GM21576 (cell line): ENCODE measurements at regions not wholly inside any gene's neighbourhood (a gene's known extent, or its start where the extent isn't known, plus 50 kb on each side); places are given as distances from the start of the nearest gene placed in this dataset.

Source experiments
- ATAC-seq: cut with Tn5 transposase; IDR thresholded peaks from one replicate; pipeline ENCODE4 v1.9.1; 2021; ENCODE audit warnings: mild to moderate bottlenecking, moderate library complexity; ENCODE audit not compliant: unreplicated experiment

DNA sequence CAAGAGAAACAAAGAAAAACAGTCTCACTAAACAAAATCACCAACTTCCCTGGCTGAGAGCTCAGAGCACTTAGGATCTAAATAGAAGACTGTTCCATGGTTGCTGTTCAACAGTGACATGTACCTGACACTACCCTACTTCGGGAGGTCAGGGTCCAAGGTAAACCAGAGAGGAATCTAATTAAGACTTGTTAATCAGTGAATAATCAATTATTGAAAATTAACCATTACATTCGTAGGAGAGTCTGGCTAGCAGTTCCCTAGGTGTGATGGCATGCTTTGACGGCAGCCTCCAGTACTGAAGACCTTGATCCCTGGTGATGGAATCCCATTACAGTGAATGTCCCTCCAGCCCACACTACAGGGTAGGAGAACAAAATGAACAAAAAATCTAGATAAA, 154.0 kb upstream of the AFDN start:
- no peak for ATAC-seq

DNA sequence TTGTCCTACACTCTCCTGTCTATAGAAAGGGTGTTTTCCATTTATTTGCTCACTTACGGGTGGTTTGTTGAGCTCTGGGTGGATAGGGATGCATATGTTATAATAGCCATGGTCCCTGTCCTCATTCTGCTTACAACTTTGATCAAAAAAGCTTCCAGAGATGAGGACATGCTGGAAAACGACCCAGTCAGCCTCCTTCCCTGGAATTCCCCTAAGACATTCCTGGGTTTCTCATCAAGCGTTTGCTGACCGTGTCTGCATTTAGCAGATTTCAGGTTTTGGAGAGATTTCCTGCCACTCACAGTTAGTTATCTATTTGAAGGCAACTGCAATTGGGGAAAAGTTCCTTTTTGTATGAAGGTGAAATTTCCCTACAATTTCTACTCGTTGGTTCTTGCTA, 152.8 kb upstream of the AFDN start:
- ATAC-seq: no peak

DNA sequence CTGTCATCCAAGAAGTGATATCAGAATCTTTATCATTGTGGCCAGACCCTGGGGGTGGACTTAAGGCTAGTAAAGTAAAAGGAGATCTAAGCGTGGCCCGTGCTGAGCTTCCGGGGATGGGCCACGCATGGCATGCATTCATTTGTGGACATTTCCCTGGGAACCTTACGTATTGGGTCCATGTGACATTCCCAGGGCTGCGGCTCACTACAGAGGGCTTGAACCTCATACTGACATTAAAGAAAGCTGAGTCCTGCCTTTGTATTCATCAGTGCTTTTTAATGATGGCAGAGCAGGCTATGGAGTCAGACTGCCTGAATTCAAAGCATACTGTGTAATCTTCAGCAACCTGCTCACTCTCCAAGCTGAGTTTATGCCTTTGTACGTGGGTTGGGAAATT, 152.2 kb upstream of the AFDN start:
- ATAC-seq: no peak

DNA sequence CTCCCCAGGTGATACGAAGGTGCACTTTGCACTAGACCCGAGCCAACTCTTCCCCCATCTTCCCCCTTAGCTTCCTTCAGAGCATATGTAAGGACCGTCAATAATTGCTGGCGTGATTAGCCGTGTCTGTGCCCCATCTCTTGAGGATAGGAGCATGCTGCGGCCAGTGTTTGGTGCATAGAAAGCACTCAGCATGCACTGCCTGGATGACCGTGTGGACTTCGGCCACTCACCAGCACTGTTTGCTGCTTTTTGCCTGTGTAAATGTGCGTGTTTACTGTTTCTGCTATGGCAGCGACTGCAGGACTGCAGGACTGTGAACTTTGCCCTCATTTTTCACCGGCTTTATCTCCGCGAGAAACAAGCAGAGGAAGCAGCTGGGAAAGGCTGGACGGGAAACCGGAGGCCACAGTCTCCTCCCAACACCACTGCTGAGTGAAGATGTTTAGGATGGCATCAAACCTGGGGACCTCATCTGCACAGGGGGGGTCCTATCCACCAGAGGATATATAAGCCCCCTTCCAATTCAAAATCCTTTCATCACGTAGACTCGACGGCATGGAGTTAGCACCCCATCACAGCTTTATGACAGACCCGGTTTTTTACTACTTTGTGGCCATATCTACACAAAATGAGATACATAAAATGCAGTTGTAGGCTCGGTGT, 150.6 kb upstream of the AFDN start:
- no peak for ATAC-seq

DNA sequence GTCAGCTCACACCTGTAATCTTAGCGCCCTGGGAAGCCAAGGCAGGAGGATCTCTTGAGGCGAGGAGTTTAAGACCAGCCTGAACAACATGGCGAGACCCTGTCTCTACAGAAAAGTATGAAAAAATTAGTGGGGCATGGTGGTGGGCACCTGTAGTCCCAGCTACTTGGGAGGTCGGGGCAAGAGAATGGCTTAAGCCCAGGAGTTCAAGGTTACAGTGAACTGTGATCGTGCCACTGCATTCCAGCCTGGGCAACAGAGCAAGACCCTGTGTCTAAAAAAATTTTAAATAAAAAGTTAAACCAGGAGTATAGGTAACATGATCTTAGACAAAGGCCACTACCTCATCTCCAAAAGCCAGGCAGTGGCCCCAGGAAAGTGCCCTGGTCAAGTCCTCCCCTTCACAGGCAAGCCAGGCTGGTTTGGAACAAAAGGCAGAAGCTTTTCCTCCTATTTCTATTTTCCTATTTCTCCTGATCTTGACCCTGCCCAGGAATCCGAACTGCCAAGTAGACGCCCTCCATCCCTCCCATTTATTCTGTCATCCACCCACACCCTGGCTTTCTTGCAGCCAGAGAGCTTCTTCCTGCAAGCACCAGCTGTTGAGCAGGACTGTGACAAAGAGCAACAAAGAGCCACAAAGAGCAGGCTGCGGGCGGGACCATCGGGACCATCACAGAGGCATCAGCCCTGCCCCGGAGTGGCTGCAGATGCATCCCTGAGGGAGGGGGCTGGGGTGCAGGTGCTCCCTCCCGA, 149.9 kb upstream of the AFDN start:
- no peak for ATAC-seq

DNA sequence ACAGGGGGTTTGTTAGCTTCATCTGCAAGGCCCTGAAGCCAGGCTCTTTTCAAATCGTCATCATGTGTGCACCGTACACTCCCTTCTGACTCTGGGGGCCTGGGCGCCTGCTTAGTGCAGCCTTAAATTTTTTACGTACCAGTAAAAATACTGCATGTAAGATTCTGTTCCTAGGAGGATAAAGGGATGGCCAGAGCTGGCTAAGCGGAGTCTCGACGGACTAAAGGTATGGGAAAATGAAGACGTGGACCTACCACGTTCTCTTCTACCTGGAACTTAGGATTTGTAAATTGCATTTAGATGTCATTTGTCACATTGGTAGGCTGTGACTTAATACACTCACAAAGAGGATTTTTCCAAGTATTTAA, 149.3 kb upstream of the AFDN start:
- no peak for ATAC-seq

DNA sequence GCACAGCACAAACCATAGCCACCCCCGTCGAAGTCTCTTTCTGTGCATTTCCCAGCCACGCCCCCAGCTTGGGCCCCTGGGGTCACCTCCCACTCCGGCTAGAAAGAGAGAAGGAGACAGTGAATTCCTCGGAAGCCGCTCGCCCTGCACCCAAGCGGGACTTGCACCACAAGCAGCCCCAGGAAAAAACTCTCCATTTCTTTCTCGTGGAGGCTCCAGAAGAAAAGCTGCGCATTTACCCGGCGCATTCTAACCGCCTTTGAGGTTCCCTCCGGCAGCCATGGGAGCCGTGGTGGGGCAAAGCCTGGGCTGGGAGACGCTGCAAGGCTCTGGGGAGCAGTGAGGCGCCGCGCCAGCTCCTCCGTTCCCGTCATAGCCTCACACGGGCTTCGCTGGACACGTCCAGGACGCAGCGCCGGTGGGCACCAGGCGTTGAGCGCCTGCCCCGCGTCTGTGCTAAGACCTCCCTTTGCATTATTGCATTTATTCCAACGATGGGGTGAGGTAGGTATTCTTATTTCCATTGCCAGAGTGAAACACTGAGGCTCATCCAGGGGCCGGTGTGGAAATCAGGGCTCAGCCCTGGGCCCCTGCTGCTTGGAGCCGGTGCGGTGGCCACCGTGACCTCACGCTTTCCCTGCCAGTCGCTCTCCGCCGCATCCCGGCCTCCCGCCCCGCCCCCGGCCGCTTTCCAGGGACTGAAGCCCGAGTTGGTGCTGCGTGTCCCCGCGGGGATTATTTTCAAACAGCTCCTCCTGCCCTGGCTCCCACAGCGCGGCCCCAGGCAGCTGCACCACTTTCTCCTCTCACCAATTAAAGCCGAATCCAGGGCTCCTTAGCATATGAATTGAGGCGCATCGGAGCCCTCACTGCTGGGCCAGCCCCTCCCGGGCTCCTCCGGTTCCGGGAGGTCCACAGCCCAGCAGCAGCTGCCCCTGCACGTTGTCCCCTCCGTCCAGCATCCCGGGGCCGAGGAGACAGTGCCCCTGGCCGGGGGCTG, 148.3 kb upstream of the AFDN start:
- no peak for ATAC-seq

DNA sequence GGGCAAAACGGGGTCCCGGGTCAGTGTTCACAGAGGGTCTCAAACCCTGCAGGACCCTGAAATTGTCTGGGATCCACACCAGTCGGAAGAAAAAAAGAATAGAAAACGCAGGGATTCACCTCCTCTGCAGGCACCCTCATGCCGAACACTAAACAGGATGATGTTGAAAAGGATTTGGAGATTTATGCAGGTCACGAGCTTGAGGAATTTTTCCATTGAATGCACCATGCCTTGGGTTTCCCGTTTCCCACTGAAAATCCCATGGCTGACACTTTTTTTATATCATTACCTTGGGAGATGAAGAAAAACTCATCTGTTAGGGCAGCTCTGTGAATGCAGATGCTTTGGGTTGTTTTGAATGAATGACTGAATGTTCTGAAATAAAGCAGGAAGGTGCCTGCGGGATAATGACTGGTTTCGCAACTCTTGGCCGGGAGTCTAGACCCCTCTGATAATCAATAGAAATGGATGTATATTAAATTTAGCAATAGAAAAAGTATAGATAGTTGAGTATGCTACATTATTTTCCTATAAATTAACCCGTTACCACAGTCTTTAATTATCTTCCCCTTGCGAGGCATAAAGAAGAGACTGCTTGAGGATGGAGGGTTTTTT, 147.5 kb upstream of the AFDN start:
- ATAC-seq: no peak

DNA sequence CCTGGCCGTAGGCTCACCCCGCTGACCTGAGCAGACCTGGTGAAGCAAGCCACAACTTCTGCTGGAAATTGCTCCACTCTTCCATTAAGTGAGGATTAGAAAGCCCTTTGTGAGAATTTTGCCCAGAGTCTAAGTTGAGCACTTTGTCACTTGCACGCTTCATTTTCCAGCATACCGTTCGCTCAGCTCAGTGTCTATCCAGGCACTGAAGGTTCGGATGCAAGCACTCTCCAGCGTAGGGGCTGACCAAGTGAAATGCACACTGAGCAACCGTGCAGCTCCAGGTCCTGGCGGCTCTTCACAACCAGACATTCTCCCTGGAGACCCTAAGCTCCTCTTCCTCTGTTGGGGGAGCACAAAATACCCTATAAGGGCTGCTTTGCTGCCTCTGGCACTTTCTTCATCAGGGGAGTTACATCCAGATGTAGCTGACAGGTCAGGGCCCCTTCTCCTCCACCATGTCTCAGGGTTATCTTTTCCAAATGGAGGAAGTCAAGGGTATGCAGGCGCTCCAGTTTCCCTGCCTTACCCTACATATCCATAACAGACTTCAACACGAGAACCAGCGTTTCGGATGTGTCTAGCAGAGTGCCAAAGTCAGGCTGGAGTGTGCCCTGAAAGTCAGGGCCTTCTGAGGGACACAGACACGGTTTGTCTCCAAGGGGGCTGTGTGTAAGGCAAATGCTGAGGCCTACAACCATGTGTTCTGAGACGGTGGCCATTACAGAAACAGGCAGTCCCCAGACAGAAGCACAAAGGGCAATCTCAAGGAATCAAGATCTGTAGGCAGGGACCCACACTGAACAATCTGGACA, 146.7 kb upstream of the AFDN start:
- ATAC-seq: no peak

DNA sequence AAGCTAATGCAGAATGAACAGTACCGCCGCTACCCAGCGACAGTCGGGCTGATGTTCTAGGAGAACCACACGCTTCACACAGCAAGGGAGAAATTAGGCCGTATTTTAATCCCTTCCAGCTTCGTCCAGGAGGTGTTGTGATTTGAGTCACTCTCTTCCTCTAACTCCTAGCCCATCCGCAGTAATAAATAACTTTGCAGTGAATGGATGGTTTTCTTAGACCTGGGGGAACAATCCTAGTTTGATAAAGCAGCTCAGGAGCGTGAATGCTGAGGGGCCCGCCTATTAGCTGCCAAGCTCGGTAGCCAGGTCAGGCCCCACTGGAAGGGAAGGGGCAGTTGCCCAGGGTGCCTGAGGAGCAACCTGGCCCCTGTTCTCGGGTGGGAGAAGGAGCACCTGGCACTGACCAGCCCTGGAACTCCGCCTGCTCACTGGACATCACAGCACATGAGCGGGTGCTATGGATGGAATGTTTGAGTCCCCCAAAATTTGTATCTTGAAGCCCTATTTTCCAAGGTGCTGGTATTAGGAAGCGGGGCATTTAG, 146.0 kb upstream of the AFDN start:
- no peak for ATAC-seq

DNA sequence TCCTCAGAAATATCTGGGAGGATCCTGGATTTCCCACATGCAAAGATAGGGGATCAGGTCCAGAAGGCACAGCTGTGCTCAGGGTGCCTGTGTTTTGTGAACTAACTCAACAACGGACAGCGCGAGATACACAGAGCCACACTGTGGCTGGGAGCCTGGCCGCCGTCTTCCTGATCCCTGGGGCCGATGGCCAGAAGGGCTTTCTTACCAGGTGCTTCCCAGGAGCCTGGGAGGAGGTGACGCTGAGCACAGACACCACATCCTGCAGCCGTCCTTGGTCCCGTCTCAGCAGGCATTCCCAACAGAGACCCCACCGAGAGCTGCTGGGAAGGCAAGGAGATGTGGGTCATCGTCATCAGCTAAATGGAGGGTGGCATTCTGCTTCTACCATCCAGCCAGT, 144.6 kb upstream of the AFDN start:
- ATAC-seq: no peak

DNA sequence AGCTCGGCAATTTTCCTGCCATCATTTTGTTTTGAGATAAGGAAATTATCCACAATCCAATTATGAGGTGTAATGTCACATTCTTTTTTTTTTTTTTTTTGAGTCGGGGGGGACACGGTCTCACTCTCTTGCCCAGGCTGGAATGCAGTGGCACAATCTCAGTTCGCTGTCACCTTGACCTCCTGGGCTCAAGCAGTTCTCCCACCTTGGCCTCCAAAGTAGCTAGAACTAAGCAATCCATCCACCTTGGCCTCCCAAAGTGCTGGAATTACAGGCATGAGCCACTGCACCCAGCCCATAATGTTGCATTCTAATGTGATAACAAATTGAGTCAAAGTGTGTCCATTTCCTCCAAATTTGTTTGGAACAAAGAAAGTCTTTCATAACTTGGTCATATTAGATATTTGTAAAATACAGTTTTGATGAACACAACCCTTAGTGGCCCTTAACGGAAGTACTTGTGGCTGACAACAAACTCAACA, 144.1 kb upstream of the AFDN start:
- no peak for ATAC-seq

DNA sequence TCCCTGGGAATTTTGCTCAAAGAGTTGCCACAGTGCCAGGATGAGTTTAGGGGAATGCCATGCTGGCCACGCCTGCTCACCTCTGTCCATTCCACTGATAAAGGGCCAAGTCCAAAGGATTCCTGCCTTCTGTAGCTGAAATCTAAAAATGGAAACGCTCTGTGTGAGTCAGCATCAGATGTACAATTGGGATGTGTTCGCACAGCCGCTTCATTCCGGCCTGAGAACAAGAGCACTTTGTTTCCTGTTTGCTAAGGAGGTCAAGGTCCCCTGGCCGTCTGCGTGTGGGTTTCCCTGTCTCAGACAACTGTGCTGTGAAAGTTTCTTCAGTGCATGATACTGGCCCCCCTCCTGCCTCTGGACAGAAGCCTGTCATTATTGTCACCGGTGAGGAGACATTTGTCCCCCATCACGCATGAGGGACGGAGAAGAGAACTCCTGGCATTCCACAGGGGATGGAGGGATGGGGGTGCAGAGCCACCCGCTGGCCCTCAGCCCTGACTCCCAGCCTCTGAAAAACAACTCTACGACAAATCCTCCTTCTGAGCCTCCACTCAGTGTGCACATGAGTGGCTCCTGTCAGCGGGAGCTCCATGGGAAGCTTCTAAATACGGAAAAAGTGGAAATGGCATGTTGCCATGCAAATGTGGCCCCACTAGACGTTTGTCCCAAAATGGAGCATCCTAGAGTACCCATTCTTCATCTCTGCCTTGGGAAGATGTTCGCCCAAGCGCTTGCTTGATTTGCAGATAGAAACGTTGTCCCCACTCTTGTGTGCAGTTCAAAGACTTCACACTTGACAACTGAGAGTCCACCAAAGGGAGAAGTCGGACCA, 143.5 kb upstream of the AFDN start:
- ATAC-seq: no peak

DNA sequence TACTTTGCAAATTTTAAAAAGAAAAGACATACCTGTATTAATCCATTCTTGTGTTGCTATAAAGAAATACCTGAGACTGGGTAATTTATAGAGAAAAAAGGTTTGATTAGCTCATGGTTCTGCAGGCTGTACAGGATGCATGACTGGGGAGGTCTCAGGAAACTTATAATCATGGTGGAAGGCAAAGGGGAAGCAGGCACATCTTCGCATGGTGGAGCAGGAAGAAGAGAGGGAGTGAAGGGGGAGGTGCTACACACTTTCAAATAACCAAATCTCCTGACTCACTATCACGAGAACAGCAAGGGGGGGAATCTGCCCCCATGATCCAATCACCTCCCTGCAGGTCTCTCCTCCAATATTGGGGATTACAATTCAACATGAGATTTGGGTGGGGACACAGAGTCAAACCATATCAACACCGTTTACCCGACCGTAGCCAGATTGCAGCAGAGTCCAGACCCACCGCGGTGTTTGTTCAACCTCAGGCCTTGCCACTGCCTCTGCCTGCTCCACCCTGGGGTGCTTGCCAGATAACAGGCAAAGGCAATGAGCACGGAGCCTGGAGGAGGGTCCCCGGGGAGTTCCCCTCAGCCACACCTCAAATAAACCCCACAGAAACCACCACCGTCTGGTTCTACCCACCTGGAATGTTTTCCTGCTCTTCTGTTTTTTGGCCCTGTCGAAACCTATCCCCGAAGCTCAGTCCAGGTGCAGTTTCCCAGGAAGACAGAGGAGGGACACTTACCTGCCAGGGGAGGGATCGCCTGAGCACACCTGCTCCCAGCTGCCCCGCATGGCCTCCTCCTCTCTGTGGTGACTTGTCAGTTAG, 142.2 kb upstream of the AFDN start:
- no peak for ATAC-seq

DNA sequence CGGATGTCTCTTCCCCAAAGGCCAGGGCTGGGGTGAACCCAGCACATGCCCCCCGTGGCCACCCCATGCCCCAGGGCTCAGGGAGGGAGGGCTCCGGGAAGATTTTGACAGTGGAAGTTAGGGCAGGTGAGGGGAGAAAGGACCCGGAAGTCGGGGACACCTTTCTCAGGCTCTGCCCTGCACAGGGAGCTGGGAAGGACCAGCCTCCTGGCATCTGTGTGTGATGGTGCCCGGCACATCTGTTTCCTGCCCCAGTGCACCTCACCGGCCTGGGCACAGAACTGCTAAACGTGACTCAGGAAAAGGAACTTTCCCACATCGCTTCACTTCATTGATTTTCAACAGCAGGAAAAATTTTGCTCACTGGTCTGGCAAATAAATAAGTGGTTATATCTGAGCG, 141.1 kb upstream of the AFDN start:
- no peak for ATAC-seq

DNA sequence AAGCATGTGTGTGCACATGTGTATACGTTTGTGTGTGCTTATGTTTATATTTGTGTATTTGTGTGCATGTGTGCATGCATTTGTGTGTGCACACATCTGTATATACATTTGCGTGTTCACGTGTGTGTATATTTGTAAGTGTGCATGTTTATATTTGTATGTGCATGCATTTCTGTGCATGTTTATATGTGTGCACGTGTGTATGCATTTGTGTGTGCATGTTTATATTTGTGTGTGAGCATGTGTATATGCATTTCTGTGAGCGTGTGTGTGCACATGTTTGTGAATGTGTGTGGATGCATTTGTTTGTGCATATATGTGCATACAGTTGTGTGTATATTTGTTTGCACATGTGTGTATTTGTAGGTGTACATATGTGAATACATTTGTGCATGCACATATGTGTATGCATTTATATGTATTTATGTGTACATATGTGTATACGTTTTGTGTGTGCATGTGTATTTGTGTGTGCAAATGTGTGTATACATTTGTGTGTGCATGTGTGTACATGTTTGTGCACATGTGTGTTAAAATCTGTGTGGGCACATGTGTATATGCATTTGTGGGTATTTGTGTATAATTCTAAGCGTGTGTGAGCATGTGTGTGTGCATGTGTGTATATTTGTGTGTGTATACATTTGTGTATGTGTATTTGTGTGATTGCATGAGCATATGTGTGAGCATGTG, 140.4 kb upstream of the AFDN start:
- no peak for ATAC-seq

DNA sequence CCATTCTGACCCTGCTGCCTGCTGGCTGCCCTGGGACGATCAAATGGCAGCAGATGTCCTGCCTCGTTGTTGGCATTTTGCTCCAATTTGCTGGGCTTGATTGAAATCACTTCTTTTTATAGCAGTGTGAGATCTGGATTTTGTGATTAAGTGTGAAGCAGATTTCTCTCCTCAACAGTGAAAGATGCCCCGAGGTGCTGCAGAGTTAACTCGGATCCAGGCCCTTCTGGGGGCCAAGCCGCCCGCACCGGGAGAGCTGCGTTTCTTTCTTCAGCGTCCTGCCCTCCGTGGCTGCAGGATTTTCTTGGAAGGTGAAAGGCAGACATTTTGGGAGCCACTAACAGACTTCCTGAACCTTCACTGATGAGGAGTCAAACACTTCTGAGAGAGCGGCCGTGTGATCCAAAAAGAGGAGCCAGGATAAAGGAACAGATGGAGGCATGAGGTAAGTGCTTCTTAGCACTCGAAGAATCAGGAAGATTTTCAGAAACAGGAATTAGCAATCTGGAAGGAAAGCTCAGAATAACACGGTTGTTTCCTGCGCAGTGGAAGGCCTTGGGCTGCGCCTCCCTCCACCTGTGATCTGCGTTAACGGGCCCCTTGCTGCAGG, 139.5 kb upstream of the AFDN start:
- ATAC-seq: no peak
